ENCODE measurements at regions not wholly inside any gene's neighbourhood (a gene's known extent, or its start where the extent isn't known, plus 50 kb on each side); places are given as distances from the start of the nearest gene placed in this dataset.

- no peak for TF ChIP-seq REST (IDR thresholded peaks at IDR 0.05; ENCODE audit: low read depth, low read length)
These were observed 158.0 kb downstream of the CBLL2 start (continued) for GRCh38 chrX:22430701-22431100.

GRCh38 chrX:22433292-22434070 lies 160.8 kb downstream of the CBLL2 start:
- Histone ChIP-seq H3K27me3 (replicated peaks in 1 of 2; ENCODE audit: control insufficient read depth in 2 of 2, insufficient read depth in 2 of 2, low read length in 1 of 2) (no peaks in the 10 kb centered on the region), H3K36me3 (ENCODE audit: control insufficient read depth in 2 of 2, insufficient read depth in 2 of 2, low read length in 1 of 2) (no peaks in the 10 kb centered on the region), H3K4me2 (ENCODE audit: control insufficient read depth, insufficient read depth) (no peak overlapping the region), H3K4me1 (ENCODE audit: control insufficient read depth, insufficient read depth, low read length) (no peaks in the 10 kb centered on the region), H3K9me3 (replicated peaks; ENCODE audit: control insufficient read depth, insufficient read depth, low read length) (no peaks in the 10 kb centered on the region), H4K20me1 (ENCODE audit: control insufficient read depth, insufficient read depth) (no peaks in the 10 kb centered on the region), H3K27ac (ENCODE audit: control insufficient read depth, insufficient read depth) (no peak overlapping the region), H3K4me3 (no peak overlapping the region), H3K79me2 (ENCODE audit: control insufficient read depth, insufficient read depth, low read length) (no peaks in the 10 kb centered on the region), H2AFZ (ENCODE audit: control insufficient read depth, low read depth, low read length) (no peak overlapping the region), H3K9ac (ENCODE audit: control insufficient read depth, insufficient read depth, low read length) (no peak overlapping the region)
- WGBS (ENCODE audit: insufficient coverage, insufficient replicate concordance, low lambda C conversion rate, missing lambda C conversion rate) = 25% methylated on average over 12 of the region's 12 CpGs
- in situ Hi-C loops (cut with MboI) (no loop called here), intact Hi-C loops (cut with micrococcal nuclease; ENCODE audit: unreplicated experiment) (no loop called here)
- RAD21 ChIA-PET (ENCODE audit: unreplicated experiment) = no interaction called here
- CTCF ChIA-PET = interaction anchor here (0.8 kb wide), 1 partner anchor 89 kb away, joined by 3 read pairs; no protein-coding TSS in a partner anchor
- DNase-seq (ENCODE audit: low read depth, low spot score) (no peak), ATAC-seq (no peak), FAIRE-seq (no peak)
- POLR2A ChIA-PET = no interaction called here
- BruUV-seq (replicated peaks) = no TSS peak
- SMC1A ChIA-PET (ENCODE audit: uncharacterized antibody, unreplicated experiment) = no interaction called here
- TF ChIP-seq USF1 (IDR thresholded peaks at IDR 0.05; ENCODE audit: borderline replicate concordance, extremely low read length, insufficient read depth, low read depth, low read length) (no peak), SUZ12 (IDR thresholded peaks at IDR 0.05; ENCODE audit: unreplicated experiment) (no peak), KDM1A (IDR thresholded peaks at IDR 0.05; ENCODE audit: borderline replicate concordance) (no peak), HSF1 (IDR thresholded peaks at IDR 0.05; ENCODE audit: low read depth, low read length) (no peak), YY1 (IDR thresholded peaks at IDR 0.05; ENCODE audit: low read depth, low read length) (no peak), ZNF687 (IDR thresholded peaks at IDR 0.05) (no peak), EZH2 (IDR thresholded peaks at IDR 0.05; ENCODE audit: borderline replicate concordance, control insufficient read depth, low read depth, low read length) (no peak)
